Suprapubic skin (tissue), 3 donors: ENCODE measurements at regions not wholly inside any gene's neighbourhood (a gene's known extent, or its start where the extent isn't known, plus 50 kb on each side); places are given as distances from the start of the nearest gene placed in this dataset.

ENCODE experiments used
- CTCF ChIP-seq, 2 donors: fragments of 200-600 bp in 1 of 2; fragments of 450-650 bp in 1 of 2; sonication (generic) in 1 of 2; IDR thresholded peaks; one replicate each; pipeline ENCODE4 v1.5.1; 2016 to 2019; ENCODE audit warnings: antibody characterized with exemption in 2 of 2, mild to moderate bottlenecking in 1 of 2, moderate library complexity in 1 of 2
- EP300 ChIP-seq: sonication (generic); formaldehyde crosslinking; IDR thresholded peaks from one replicate; pipeline ENCODE4 v1.6.1; 2017; ENCODE audit warnings: antibody characterized with exemption

GRCh38 chr13:90838317-90838960, 509.0 kb upstream of the MIR17HG start:
- TF ChIP-seq CTCF (IDR thresholded peaks at IDR 0.05), result no peak
- no peak for TF ChIP-seq EP300
